Endothelial cell of umbilical vein (primary cell): ENCODE measurements at regions not wholly inside any gene's neighbourhood (a gene's known extent, or its start where the extent isn't known, plus 50 kb on each side); places are given as distances from the start of the nearest gene placed in this dataset.
A peak's percentile ranks its signal among the peaks of the same experiment; 100 is the strongest.

Source experiments
- BruUV-seq: library from RNA; stranded (reverse); fragments of 400-500 nt; replicated peaks from 2 replicates; lab custom pipeline; 2021; lab: Mats Ljungman, UMichigan
- CTCF ChIA-PET: fragments of 300-600, 350-600 bp; sonication (Branson Sonifier 250); formaldehyde crosslinking; loops from one replicate; lab custom pipeline; 2021; ENCODE audit warnings: antibody characterized with exemption, inconsistent platforms; lab: Charles Lee
- POLR2A ChIA-PET: fragments of 300-600, 350-600 bp; sonication (Branson Sonifier 250); formaldehyde crosslinking; loops from one replicate; lab custom pipeline; 2021; ENCODE audit warnings: antibody characterized with exemption, inconsistent platforms; lab: Charles Lee
- DNase-seq: peaks from one replicate; pipeline ENCODE4 v3.0.0-alpha.2; 2011; ENCODE audit warnings: low read depth, low spot score
- FAIRE-seq: peaks from 2 replicates; lab custom pipeline; 2011; peaks lifted over from hg19 to GRCh38; lab: Jason Lieb, UNC
- H2AFZ ChIP-seq: 2 replicates; pipeline ENCODE4 v1.6.0; 2012; ENCODE audit warnings: low read depth, low read length, control low read depth, inconsistent platforms
- H3K27ac ChIP-seq: 2 replicates; pipeline ENCODE4 v1.5.1; 2011; ENCODE audit warnings: low read depth, mild to moderate bottlenecking, control low read depth, low read length, moderate library complexity; ENCODE audit not compliant: insufficient read depth
- H3K27me3 ChIP-seq, 2 experiments: 2 replicates each; pipeline versions ENCODE4 v1.6.0 to v1.6.1; 2011; ENCODE audit warnings: low read length in 2 of 2, mixed read lengths in 1 of 2; ENCODE audit not compliant: control insufficient read depth in 2 of 2, insufficient read depth in 2 of 2
- H3K36me3 ChIP-seq, 2 experiments: 2 replicates in 1 of 2; 3 replicates in 1 of 2; pipeline ENCODE4 v1.5.1; 2011; ENCODE audit warnings: low read length in 2 of 2, mild to moderate bottlenecking in 1 of 2, moderate library complexity in 1 of 2; ENCODE audit not compliant: control insufficient read depth in 2 of 2, insufficient read depth in 2 of 2; ENCODE audit errors: extremely low read depth in 1 of 2
- H3K4me1 ChIP-seq: 3 replicates; pipeline ENCODE4 v1.5.1; 2011; ENCODE audit warnings: mild to moderate bottlenecking, low read length; ENCODE audit not compliant: control insufficient read depth, insufficient read depth; ENCODE audit errors: extremely low read depth
- H3K4me2 ChIP-seq: 2 replicates; pipeline ENCODE4 v1.6.1; 2011; ENCODE audit warnings: low read length, control low read depth, mixed read lengths; ENCODE audit not compliant: insufficient read depth
- H3K4me3 ChIP-seq, 3 experiments: fragments of 200-600 bp in 1 of 3; sonication (generic), shearing (Covaris generic) in 1 of 3; replicated peaks in 1 of 3; 2 replicates each; pipeline ENCODE4 v1.5.1; 2011 to 2016; ENCODE audit warnings: control low read depth in 3 of 3, low read length in 3 of 3, mild to moderate bottlenecking in 2 of 3, inconsistent platforms in 1 of 3, low read depth in 1 of 3, moderate library complexity in 1 of 3; ENCODE audit not compliant: insufficient read depth in 1 of 3
- H3K79me2 ChIP-seq: 2 replicates; pipeline ENCODE4 v1.6.0; 2012; ENCODE audit warnings: low read length, inconsistent platforms; ENCODE audit not compliant: control insufficient read depth, insufficient read depth
- H3K9ac ChIP-seq: replicated peaks from 2 replicates; pipeline ENCODE3; 2011; ENCODE audit warnings: low read length, control low read depth; ENCODE audit not compliant: insufficient read depth; ENCODE audit errors: extremely low read depth
- H3K9me1 ChIP-seq: replicated peaks from 3 replicates; pipeline ENCODE4 v1.6.0; 2011; ENCODE audit warnings: mild to moderate bottlenecking, low read length; ENCODE audit not compliant: control insufficient read depth, insufficient read depth; ENCODE audit errors: extremely low read depth
- H3K9me3 ChIP-seq: replicated peaks from 2 replicates; pipeline ENCODE4 v1.5.1; 2012; ENCODE audit warnings: low read length, inconsistent platforms; ENCODE audit not compliant: control insufficient read depth, insufficient read depth
- H4K20me1 ChIP-seq: replicated peaks from 2 replicates; pipeline ENCODE3; 2011; ENCODE audit warnings: mild to moderate bottlenecking, low read length; ENCODE audit not compliant: control insufficient read depth, insufficient read depth; ENCODE audit errors: extremely low read depth
- EZH2 ChIP-seq: IDR thresholded peaks from 2 replicates; pipeline ENCODE4 v1.6.1; 2012; ENCODE audit warnings: borderline replicate concordance, low read depth, mild to moderate bottlenecking, moderate library complexity, low read length, inconsistent platforms; ENCODE audit not compliant: severe bottlenecking
- GATA2 ChIP-seq: IDR thresholded peaks from 2 replicates; pipeline ENCODE4 v1.7.0; 2011; ENCODE audit warnings: low read depth, mild to moderate bottlenecking, moderate library complexity, mixed read lengths, low read length; ENCODE audit not compliant: insufficient read length, insufficient read depth
- MYC ChIP-seq: IDR thresholded peaks from one replicate; pipeline ENCODE4 v1.6.1; 2011; ENCODE audit warnings: mild to moderate bottlenecking, low read depth, low read length
- dilution Hi-C: fragments of 300-500 bp; cut with MboI; formaldehyde crosslinking; loops from one replicate; pipeline ENCODE4 v1.15.0; 2019; ENCODE audit warnings: low sequenced_read_pairs; ENCODE audit not compliant: extremely low pct_ligation_motif_present
- intact Hi-C: fragments of 100-400 bp; cut with micrococcal nuclease; formaldehyde crosslinking; loops from one replicate; pipeline ENCODE4 v1.10.0; 2022
- TF ChIP-seq, protein P1 (sequence below): IDR thresholded peaks from 2 replicates; pipeline ENCODE4 v1.6.1; 2011; ENCODE audit not compliant: insufficient read depth, insufficient read length
- TF ChIP-seq, protein P2 (sequence below), 2 donors: IDR thresholded peaks; 1 replicate in 1 of 2; 2 replicates in 1 of 2; pipeline ENCODE4 v1.5.1; 2011; ENCODE audit warnings: low read length in 2 of 2, mild to moderate bottlenecking in 2 of 2, moderate library complexity in 2 of 2, control low read depth in 1 of 2, inconsistent platforms in 1 of 2, low read depth in 1 of 2; ENCODE audit not compliant: insufficient read depth in 1 of 2; ENCODE audit errors: extremely low read depth in 1 of 2

DNA sequence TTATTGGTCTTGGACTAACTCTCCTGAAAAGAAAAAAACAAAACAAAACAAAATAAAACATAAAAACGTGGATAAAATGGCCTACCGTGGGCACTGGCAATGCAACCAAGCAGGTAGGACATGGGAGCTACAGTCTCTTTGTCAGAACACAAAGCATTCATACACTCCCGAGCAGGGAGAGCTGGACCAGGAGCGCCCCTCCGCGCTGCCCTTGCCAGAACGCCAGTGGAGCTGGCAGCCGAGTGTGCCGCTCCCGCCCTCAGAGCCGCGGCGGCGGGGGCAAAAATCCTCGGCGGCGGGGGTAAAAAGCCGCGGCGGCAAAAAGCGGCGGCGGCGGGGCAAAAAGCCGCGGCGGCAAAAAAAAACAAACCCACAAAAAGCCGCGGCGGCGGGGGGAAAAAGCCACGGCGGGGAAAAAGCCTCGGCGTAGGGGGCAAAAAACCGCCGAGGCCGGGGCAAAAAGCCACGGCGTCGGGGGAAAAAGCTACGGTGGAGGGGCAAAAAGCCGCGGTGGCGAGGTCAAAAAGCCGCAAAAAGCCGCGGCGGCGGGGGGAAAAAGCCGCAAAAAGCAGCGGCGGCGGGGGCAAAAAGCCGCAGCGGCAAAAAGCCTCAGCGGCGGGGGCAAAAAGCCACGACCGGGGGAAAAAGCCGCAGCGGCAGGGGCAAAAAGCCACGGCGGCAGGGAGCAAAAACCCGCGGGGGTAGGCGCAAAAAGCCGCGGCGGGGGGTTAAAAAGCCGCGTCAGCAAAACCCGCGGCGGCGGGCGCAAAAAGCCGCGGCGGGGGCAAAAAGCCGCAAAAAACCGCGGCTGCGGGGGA, 418.1 kb downstream of the ZNF716 start:
- no peaks in the 10 kb centered on the region for H3K9me1 ChIP-seq
- H3K9me3 ChIP-seq, result no peaks in the 10 kb centered on the region
- no peaks in the 10 kb centered on the region for H3K79me2 ChIP-seq
- peak overlapping the region in 1 of 3 experiments; percentile 4 for H3K4me3 ChIP-seq
- no peak overlapping the region for H3K9ac ChIP-seq
- DNase-seq (peak; percentile 1), FAIRE-seq (no peak)
- H3K36me3 ChIP-seq, result no peaks in the 10 kb centered on the region
- dilution Hi-C loops, result no loop called here
- intact Hi-C loops, result no loop called here
- ChIA-PET POLR2A (interaction anchor here (0.7 kb wide), 1 partner anchor 203 kb away, joined by 3 read pairs; no protein-coding TSS in a partner anchor), CTCF (no interaction called here)
- H2AFZ ChIP-seq, result no peak overlapping the region
- H3K4me1 ChIP-seq, result no peaks in the 10 kb centered on the region
- no peaks in the 10 kb centered on the region for H4K20me1 ChIP-seq
- BruUV-seq, result no TSS peak
- peaks cover 0 to 8% of the 10 kb centered on the region in 2 experiments for H3K27me3 ChIP-seq
- no peak overlapping the region for H3K4me2 ChIP-seq
- TF ChIP-seq, protein P1, sequence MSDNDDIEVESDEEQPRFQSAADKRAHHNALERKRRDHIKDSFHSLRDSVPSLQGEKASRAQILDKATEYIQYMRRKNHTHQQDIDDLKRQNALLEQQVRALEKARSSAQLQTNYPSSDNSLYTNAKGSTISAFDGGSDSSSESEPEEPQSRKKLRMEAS, result no peak
- no peak for TF ChIP-seq GATA2
- TF ChIP-seq MYC, result no peak
- TF ChIP-seq, protein P2, sequence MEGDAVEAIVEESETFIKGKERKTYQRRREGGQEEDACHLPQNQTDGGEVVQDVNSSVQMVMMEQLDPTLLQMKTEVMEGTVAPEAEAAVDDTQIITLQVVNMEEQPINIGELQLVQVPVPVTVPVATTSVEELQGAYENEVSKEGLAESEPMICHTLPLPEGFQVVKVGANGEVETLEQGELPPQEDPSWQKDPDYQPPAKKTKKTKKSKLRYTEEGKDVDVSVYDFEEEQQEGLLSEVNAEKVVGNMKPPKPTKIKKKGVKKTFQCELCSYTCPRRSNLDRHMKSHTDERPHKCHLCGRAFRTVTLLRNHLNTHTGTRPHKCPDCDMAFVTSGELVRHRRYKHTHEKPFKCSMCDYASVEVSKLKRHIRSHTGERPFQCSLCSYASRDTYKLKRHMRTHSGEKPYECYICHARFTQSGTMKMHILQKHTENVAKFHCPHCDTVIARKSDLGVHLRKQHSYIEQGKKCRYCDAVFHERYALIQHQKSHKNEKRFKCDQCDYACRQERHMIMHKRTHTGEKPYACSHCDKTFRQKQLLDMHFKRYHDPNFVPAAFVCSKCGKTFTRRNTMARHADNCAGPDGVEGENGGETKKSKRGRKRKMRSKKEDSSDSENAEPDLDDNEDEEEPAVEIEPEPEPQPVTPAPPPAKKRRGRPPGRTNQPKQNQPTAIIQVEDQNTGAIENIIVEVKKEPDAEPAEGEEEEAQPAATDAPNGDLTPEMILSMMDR (IDR thresholded peaks at IDR 0.05; ENCODE audit: extremely low read depth in 1 of 2, insufficient read depth in 1 of 2, low read depth in 1 of 2, low read length in 2 of 2), result no peak
- TF ChIP-seq EZH2, result peak; percentile 64
- no peak overlapping the region for H3K27ac ChIP-seq
